Small intestine (tissue), 7 donors: ENCODE measurements at regions not wholly inside any gene's neighbourhood (a gene's known extent, or its start where the extent isn't known, plus 50 kb on each side); places are given as distances from the start of the nearest gene placed in this dataset.
"Not testable (repeated sequence)": the region's sequence is repeated elsewhere in the genome, so short reads cannot be mapped to it uniquely, and the experiment has no call there.

Source experiments
- DNase-seq, 2 donors: peaks; one replicate each; pipeline versions ENCODE4 v3.0.0 to v3.0.0-alpha.2; 2013
- FAIRE-seq: peaks from 2 replicates; lab custom pipeline; 2012; peaks lifted over from hg19 to GRCh38; lab: Jason Lieb, UNC
- H3K27ac ChIP-seq, 3 donors: one replicate each; pipeline ENCODE4 v1.5.1; 2013; ENCODE audit warnings: low read length in 2 of 3, mild to moderate bottlenecking in 2 of 3, control low read depth in 1 of 3, inconsistent platforms in 1 of 3, low read depth in 1 of 3, moderate library complexity in 1 of 3
- H3K27me3 ChIP-seq, 3 donors: one replicate each; pipeline ENCODE4 v1.6.1; 2013; ENCODE audit warnings: low read length in 3 of 3, inconsistent platforms in 1 of 3; ENCODE audit not compliant: control insufficient read depth in 3 of 3, insufficient read depth in 3 of 3
- H3K36me3 ChIP-seq, 3 donors: one replicate each; pipeline ENCODE4 v1.6.1; 2013; ENCODE audit warnings: low read length in 3 of 3, inconsistent platforms in 1 of 3, low read depth in 1 of 3, mild to moderate bottlenecking in 1 of 3, moderate library complexity in 1 of 3; ENCODE audit not compliant: control insufficient read depth in 3 of 3, insufficient read depth in 2 of 3
- H3K4me1 ChIP-seq, 3 donors: one replicate each; pipeline ENCODE4 v1.6.1; 2013; ENCODE audit warnings: low read length in 2 of 3, inconsistent platforms in 1 of 3, low read depth in 1 of 3, mild to moderate bottlenecking in 1 of 3, moderate library complexity in 1 of 3; ENCODE audit not compliant: control insufficient read depth in 3 of 3, insufficient read depth in 2 of 3
- H3K4me3 ChIP-seq, 3 donors: one replicate each; pipeline ENCODE4 v1.5.1; 2013; ENCODE audit warnings: low read length in 3 of 3, control low read depth in 1 of 3, inconsistent platforms in 1 of 3, low read depth in 1 of 3, mild to moderate bottlenecking in 1 of 3, moderate library complexity in 1 of 3
- H3K9me3 ChIP-seq, 2 donors: one replicate each; pipeline ENCODE4 v1.6.1; 2013; ENCODE audit warnings: low read depth in 1 of 2, low read length in 1 of 2; ENCODE audit not compliant: control insufficient read depth in 2 of 2, insufficient read depth in 1 of 2
- WGBS, 3 donors: extraction: QIAGEN DNeasy Blood & Tissue Kit; methylation state at CpG; one replicate each; pipeline ENCODE4 v1.1.7; 2013; 5-methylcytosine and 5-hydroxymethylcytosine counted together
- donor health status: healthy with polysubstance abuse.
- donor health status: control.
- donor health status: control.
- donor health status: Bipolar disorder and iron deficiency.
- donor health status: healthy.

GRCh38 chr15:59818336-59818735, 129.2 kb upstream of the BNIP2 start:
- Histone ChIP-seq H3K9me3 (no peaks in the 10 kb centered on the region), H3K4me1 (no peaks in the 10 kb centered on the region), H3K4me3 (no peak overlapping the region), H3K27ac (no peak overlapping the region), H3K27me3 (peaks cover 0 to 18% (median 2%) of the 10 kb centered on the region in 3 donors), H3K36me3 (no peaks in the 10 kb centered on the region)
- DNase-seq (no peak), FAIRE-seq (no peak)
- WGBS, 3 donors = 38 to 52% (median 44%) methylated on average over 6 of the region's 6 CpGs

DNA sequence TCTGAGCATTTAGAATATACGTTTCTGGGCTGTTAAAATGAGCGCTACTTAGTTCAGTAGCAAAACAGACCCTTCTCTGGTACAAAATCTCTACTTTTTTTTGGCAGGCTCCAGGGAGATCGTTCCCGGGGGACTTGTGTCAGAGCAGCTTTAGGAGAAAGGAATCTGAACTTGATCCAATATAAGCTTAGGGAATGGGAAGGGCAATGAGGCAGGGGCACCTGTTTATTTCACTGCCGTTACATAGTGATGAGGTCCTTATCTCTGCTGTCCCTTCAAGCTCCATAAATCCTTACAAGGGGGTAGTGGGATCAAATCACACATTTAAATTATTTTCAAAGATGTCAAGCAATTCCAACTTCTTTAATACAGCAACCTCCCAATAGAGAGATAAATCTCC, 128.7 kb upstream of the BNIP2 start:
- Histone ChIP-seq H3K27me3 (peaks cover 0 to 20% (median 2%) of the 10 kb centered on the region in 3 donors), H3K9me3 (no peaks in the 10 kb centered on the region), H3K4me1 (no peaks in the 10 kb centered on the region), H3K27ac (no peak overlapping the region), H3K4me3 (no peak overlapping the region), H3K36me3 (no peaks in the 10 kb centered on the region)
- WGBS, 3 donors = 51 to 63% (median 52%) methylated on average over 5 of the region's 5 CpGs
- no peak for DNase-seq
- no peak for FAIRE-seq

GRCh38 chr15:59817053-59817452, 127.9 kb upstream of the BNIP2 start:
- H3K27ac ChIP-seq = no peak overlapping the region
- peaks cover 0 to 25% (median 2%) of the 10 kb centered on the region in 3 donors for H3K27me3 ChIP-seq
- DNase-seq (no peak), FAIRE-seq (no peak)
- H3K9me3 ChIP-seq = no peaks in the 10 kb centered on the region
- no peak overlapping the region for H3K4me3 ChIP-seq
- WGBS, 3 donors = 70 to 83% (median 77%) methylated on average over 1 of the region's 1 CpG
- no peaks in the 10 kb centered on the region for H3K36me3 ChIP-seq
- H3K4me1 ChIP-seq = no peaks in the 10 kb centered on the region

DNA sequence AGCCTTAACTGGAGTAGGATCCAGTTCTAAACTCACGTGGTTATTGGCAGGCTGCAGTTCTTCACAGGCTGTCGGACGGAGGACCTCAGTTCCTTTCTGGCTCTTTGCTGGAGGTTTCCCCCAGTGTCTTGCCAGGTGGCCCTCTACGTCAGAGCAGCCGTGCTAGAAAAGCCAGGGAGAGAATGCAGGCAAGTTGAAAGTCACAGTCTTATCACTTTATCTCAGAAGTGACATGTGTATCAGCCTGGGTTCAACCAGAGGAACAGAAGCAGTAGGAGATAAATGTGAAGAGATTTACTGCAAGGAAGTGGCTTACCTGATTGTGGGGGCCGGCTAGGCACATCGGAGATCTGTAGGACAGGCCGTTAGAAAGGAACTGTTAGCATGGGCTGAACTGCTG, 125.3 kb upstream of the BNIP2 start:
- no peak for FAIRE-seq

DNA sequence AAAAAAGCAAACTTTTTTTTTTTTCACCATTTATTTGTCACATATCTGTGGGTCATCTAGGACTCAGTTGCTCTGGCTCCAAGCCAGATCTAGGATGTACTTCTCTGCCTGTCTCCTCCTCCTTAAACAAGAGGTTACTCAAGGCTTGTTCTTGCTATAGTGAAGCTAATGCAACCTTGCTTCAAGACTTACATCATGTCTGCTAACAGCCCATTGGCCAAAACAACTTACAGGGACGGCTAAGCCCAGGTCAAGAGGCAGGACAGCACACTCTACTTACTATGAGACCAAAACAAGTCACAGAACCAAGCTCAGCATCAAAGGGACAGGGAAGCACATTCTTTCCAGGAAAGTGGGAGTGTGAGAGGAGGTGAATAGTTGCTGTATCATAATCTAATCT, 123.8 kb upstream of the BNIP2 start:
- H3K27ac ChIP-seq = no peak overlapping the region
- no peaks in the 10 kb centered on the region for H3K9me3 ChIP-seq
- H3K4me1 ChIP-seq = no peaks in the 10 kb centered on the region
- FAIRE-seq (no peak), DNase-seq (no peak)
- no peaks in the 10 kb centered on the region for H3K36me3 ChIP-seq
- 40 to 49% (median 48%) methylated on average over 1 of the region's 1 CpG for WGBS, 3 donors
- no peak overlapping the region for H3K4me3 ChIP-seq
- peaks cover 0 to 21% (median 0%) of the 10 kb centered on the region in 3 donors for H3K27me3 ChIP-seq

More for the DNA sequence above, 125.3 kb upstream of the BNIP2 start:
- no peak for DNase-seq
- Histone ChIP-seq H3K4me3 (no peak overlapping the region), H3K27ac (no peak overlapping the region), H3K27me3 (peaks cover 0 to 22% (median 2%) of the 10 kb centered on the region in 3 donors), H3K36me3 (no peaks in the 10 kb centered on the region), H3K9me3 (no peaks in the 10 kb centered on the region), H3K4me1 (no peaks in the 10 kb centered on the region)
- 45 to 52% (median 47%) methylated on average over 8 of the region's 8 CpGs for WGBS, 3 donors

- H3K4me1 ChIP-seq = no peaks in the 10 kb centered on the region
- H3K27me3 ChIP-seq = peaks cover 0 to 18% (median 0%) of the 10 kb centered on the region in 3 donors
- no peak for DNase-seq
- no peaks in the 10 kb centered on the region for H3K9me3 ChIP-seq
- no peak for FAIRE-seq
- H3K27ac ChIP-seq = no peak overlapping the region
- WGBS, 3 donors = 43 to 51% (median 47%) methylated on average over 15 of the region's 15 CpGs
- no peaks in the 10 kb centered on the region for H3K36me3 ChIP-seq
- H3K4me3 ChIP-seq = no peak overlapping the region
Measured at GRCh38 chr15:59812250-59812870, 123.2 kb upstream of the BNIP2 start.

DNA sequence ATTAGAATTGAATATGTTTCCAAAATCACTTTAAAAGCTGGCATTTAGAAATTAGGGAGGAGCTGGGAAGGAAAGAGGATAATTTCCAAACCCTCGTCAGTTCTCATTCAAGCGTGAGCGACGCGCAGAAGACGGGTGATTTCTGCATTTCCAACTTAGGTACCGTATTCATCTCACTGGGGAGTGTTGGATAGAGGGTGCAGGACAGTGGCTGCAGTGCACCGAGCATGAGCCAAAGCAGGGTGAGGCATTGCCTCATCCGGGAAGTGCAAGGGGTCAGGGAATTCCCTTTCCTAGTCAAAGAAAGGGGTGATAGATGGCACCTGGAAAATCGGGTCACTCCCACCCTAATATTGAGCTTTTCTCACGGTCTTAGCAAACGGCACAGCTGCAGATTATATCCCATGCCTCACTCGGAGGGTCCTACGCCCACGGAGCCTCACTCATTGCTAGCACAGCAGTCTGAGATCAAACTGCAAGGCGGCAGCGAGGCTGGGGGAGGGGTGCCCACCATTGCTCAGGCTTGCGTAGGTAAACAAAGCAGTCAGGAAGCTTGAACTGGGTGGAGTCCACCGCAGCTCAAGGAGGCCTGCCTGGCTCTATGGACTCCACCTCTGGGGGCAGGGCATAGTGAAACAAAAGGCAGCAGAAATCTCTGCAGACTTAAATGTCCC, 114.3 kb upstream of the BNIP2 start:
- not testable (repeated sequence) for H3K4me1 ChIP-seq, FAIRE-seq, H3K9me3 ChIP-seq, H3K27ac ChIP-seq, H3K4me3 ChIP-seq, H3K36me3 ChIP-seq, H3K27me3 ChIP-seq
- 45 to 47% (median 47%) methylated on average over 19 of the region's 19 CpGs for WGBS, 3 donors
- DNase-seq = peak in 1 of 2 donors; percentile 18

GRCh38 chr15:59801649-59802048, 112.5 kb upstream of the BNIP2 start:
- no peak overlapping the region for H3K4me3 ChIP-seq
- DNase-seq (no peak), FAIRE-seq (no peak)

More at GRCh38 chr15:59801649-59802048, 112.5 kb upstream of the BNIP2 start:
- no peaks in the 10 kb centered on the region for H3K36me3 ChIP-seq
- H3K4me1 ChIP-seq = no peaks in the 10 kb centered on the region
- H3K9me3 ChIP-seq = no peaks in the 10 kb centered on the region
- H3K27me3 ChIP-seq = peaks cover 0 to 2% (median 2%) of the 10 kb centered on the region in 3 donors
- no peak overlapping the region for H3K27ac ChIP-seq
- WGBS, 3 donors = 81 to 92% (median 85%) methylated on average over 1 of the region's 1 CpG
